ENCODE measurements at regions not wholly inside any gene's neighbourhood (a gene's known extent, or its start where the extent isn't known, plus 50 kb on each side); places are given as distances from the start of the nearest gene placed in this dataset.

- no peak for DNase-seq
Measured at GRCh38 chr2:153189091-153189888, 289.3 kb downstream of the RPRM start.

- DNase-seq, result no peak
Measured at GRCh38 chr2:153179808-153180207, 298.8 kb downstream of the RPRM start.

- DNase-seq, result no peak
Measured at GRCh38 chr2:153169609-153170008, 309.0 kb downstream of the RPRM start.

GRCh38 chr2:153165021-153165420, 313.5 kb downstream of the RPRM start:
- DNase-seq, result no peak

GRCh38 chr2:153163055-153163454, 315.5 kb downstream of the RPRM start:
- no peak for DNase-seq

- DNase-seq, result no peak
Measured at GRCh38 chr2:153156743-153157142, 321.8 kb downstream of the RPRM start.

GRCh38 chr2:153152036-153152435, 326.5 kb downstream of the RPRM start:
- DNase-seq, result no peak

GRCh38 chr2:153145470-153145978, 333.0 kb downstream of the RPRM start:
- peak; percentile 83 for DNase-seq

- no peak for DNase-seq
Measured at GRCh38 chr2:153143540-153143939, 335.0 kb downstream of the RPRM start.

- DNase-seq, result no peak
Measured at GRCh38 chr2:153140498-153140897, 338.1 kb downstream of the RPRM start.

GRCh38 chr2:153138651-153139375, 339.7 kb downstream of the RPRM start:
- DNase-seq, result no peak

GRCh38 chr2:153136216-153136615, 342.3 kb downstream of the RPRM start:
- DNase-seq, result no peak

- DNase-seq, result no peak
Measured at GRCh38 chr2:153134725-153135124, 343.8 kb downstream of the RPRM start.

- no peak for DNase-seq
Measured at GRCh38 chr2:153133716-153134115, 344.8 kb downstream of the RPRM start.

- DNase-seq, result no peak
Measured at GRCh38 chr2:153132418-153132817, 346.1 kb downstream of the RPRM start.

- no peak for DNase-seq
Measured at GRCh38 chr2:153115141-153115540, 363.4 kb downstream of the RPRM start.

- DNase-seq, result no peak
Measured at GRCh38 chr2:153110486-153110885, 368.1 kb downstream of the RPRM start.

- DNase-seq, result no peak
Measured at GRCh38 chr2:153109793-153110192, 368.8 kb downstream of the RPRM start.

- DNase-seq, result no peak
Measured at GRCh38 chr2:153106802-153107477, 371.6 kb downstream of the RPRM start.

- no peak for DNase-seq
Measured at GRCh38 chr2:153105829-153106578, 372.6 kb downstream of the RPRM start.

- no peak for DNase-seq
Measured at GRCh38 chr2:153101187-153101586, 377.4 kb downstream of the RPRM start.

GRCh38 chr2:153100151-153100550, 378.4 kb downstream of the RPRM start:
- DNase-seq, result no peak

GRCh38 chr2:153098073-153098472, 379.7 kb downstream of the ARL6IP6 start:
- DNase-seq, result no peak
